ENCODE measurements at regions not wholly inside any gene's neighbourhood (a gene's known extent, or its start where the extent isn't known, plus 50 kb on each side); places are given as distances from the start of the nearest gene placed in this dataset.

DNA sequence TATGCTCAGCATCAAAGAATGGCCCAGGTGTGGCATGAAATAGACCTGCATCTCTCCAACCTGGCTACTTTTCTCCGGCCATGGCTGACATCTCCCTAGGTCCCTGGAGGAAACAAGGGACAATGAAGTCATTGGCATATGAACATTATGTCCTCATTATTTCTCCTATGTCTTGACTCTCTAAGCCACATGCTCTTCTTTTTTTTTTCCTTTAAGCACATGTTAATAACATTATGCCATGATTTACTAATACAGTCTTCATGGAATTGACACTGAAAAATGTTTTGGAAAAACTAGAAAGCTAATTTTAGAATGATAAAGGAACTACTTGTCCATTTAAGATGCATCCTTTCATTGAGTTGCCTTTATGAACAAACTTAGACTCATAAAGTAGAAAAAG lies 628.9 kb downstream of the TNS3 start:
- DNase-seq (ENCODE audit: low spot score in 2 of 2) (no peak), FAIRE-seq (no peak)

DNA sequence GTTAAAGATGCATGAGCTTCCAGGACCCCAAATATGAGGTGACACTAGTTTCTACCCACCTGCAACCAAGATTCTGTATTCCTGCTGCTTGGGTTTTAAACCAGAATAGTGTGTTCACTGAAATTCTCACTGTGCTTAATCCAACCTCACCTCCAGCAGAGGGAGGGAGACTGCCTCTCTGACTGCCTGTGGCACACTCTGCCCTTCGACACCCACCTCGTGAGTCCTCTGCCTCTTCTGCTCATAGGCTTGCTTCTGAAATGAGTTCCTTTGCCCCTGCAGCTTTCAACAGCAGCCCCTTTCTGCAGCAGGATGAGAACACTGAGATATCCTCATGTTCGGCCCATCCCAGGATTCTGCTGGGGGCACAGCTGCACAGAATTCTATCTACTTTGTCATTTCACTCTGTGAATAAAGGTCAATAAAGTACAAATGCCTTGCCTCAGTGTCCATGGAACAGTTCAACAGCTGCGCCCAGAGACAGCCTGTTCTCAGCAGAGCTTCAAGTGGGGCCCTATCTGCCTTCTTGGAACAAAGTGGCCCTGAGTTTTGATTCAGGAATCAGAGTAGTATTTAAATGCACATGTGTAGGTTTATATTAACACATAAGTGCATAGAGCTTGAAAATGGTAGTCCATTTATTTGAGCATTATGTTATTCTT lies 632.5 kb downstream of the TNS3 start:
- FAIRE-seq: no peak
- no peak for DNase-seq (ENCODE audit: low spot score in 2 of 2)

DNA sequence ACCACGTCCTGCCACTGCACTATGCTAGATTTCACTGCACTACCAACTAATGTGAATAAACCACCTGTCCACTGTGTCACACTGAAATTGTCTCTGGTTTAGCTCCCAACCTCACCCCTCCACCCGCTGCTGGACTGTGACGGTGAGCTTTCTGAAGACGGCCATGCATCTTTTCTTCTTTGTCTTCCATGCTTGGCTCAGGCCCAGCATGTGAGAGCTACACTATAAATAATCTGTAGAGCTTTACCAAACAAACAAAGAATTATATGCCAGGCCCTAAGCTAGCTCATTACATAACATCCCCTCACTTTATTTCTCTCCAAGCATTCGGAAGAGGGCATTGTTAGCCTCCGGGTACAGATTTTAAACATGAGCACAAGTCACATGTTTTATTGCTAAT lies 633.2 kb downstream of the TNS3 start:
- DNase-seq (ENCODE audit: low spot score in 2 of 2) (no peak), FAIRE-seq (no peak)

DNA sequence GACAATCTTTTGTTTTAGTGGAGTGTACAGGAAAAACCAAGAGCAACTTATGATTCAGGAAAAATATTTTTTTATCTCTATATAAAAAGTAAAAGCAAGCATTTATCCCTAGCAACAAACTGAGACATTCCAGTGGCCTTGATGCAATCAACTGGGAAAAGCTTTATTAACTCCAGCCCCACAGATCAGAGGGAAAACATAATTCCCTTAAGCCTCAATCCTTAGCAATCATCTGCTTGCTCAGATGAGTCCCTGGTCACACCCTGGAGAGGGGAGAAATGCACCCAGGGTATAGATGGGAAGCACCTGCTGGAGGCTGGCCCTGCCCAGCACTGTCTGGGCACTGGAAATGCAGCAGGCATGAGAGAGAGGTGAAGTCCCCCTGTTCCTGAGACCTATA lies 636.6 kb downstream of the TNS3 start:
- FAIRE-seq: no peak

DNA sequence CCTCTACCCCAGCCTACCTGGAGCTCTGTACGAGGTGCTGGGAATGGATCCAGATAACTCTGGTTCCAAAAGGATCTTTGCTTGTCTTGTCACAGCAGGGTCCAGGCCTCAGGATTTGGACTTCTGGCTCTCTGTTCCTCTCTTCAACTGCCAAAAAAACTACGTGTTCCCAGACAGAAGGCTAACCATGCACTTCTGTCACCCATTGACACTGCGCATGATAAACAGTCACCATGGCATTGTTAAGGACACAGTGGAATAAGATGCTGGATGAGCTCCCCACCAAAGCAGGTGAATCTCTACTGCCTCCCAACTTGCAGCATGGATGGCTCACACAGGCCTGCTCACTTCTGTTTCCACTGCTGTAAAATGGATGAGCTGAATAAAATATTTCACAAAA lies 637.9 kb downstream of the TNS3 start:
- no peak for DNase-seq (ENCODE audit: low spot score in 2 of 2)

More for the DNA sequence above, 636.6 kb downstream of the TNS3 start:
- no peak for DNase-seq (ENCODE audit: low spot score in 2 of 2)

DNA sequence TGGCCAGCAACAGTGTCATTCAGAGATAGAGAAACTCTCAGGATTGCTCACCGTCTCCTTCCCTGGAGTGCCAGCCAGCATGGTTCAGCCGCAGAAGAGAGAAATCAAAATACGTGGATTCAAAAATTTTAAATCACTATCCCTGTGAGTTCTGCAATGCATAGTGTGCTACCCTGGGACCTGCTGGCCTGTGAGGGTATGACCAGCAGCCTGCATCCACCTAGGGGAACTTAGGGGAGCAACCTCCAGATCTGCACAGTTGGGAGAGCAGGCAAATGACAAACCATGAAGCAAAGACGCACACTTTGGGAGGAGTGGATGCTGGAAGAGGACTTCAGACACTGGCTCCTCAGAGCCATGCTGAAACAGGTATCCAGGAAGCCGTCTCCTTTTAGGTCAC lies 639.3 kb downstream of the TNS3 start:
- DNase-seq (ENCODE audit: low spot score in 2 of 2) (no peak), FAIRE-seq (no peak)

More for the DNA sequence above, 637.9 kb downstream of the TNS3 start:
- FAIRE-seq: no peak

DNA sequence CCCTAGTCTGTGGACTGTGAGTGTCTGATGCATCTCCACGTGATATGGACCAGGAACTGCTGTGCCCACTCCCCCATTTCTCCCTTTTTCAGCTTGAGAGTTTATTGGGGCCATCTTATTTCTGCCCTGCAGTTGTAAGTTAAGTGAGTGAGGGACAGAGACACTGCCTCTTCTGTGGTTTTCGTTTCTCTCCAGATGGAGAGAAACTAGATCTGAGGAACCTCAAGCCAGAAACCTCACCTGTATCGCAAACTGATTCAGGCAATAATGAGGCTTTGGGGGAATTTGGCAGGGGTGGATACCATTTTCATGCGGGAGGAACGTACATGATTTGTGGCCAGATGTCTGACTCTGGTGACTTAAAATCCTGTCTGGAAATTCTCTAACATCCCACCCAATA lies 641.7 kb downstream of the TNS3 start:
- FAIRE-seq (no peak), DNase-seq (ENCODE audit: low spot score in 2 of 2) (no peak)

DNA sequence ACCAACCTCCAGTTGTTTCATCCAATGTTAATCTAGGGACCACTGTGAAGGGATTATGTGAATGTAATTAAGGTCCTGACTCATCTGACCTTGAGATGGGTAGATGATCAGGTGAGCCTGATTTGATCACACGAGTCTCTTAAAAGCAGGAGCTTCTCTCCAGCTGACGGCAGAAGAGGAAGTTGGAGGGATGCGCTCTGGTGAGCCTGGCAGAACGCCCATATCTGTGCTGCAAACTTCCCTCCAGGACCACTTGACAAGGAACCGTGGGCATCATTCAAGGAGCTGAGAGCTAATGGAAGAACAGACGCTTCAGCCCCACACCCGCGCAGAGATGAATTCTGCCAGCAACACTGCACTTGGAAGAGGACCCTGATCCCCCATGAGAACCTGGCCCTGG lies 642.4 kb downstream of the TNS3 start:
- DNase-seq (ENCODE audit: low spot score in 2 of 2): no peak
- FAIRE-seq: no peak

DNA sequence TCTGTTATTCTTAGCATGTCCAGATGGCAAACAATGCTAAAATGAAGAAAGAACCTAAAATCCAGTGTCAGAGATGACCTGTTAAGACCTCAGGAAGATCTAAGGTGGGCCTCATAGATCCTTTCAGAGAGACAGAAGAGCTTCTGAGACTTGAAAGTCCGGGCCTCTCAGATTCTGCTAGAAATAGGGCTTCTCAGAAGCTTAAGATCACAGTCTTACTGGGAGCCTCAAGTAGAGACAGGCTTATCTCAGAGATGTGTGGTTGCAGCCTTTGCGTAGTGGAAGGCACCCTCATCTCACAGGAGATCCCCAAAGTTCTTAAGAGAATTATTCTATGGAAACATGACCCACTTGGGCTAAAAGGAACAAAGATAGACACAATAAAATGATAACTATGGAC lies 642.8 kb downstream of the TNS3 start:
- no peak for DNase-seq (ENCODE audit: low spot score in 2 of 2)
- no peak for FAIRE-seq

DNA sequence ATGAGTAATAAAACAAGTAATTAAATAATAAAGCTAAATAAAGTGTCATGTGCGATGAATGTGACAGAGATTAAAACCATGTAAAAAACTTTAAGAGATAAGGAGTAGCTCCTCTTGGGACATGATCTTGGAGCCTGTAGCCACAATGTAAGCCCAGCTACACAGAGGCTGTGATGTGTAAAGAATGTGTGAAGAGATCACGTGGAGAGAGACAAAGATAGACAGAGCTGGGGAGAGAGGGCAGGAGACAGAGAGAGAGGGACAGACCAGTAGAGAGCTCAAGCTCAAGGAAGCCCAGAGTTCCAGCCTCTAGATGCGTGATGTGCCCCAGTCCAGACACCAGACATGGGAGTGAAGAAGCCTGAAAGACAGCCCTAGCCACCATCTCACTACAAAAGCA lies 644.1 kb downstream of the TNS3 start:
- no peak for FAIRE-seq
- DNase-seq (ENCODE audit: low spot score in 2 of 2): no peak

DNA sequence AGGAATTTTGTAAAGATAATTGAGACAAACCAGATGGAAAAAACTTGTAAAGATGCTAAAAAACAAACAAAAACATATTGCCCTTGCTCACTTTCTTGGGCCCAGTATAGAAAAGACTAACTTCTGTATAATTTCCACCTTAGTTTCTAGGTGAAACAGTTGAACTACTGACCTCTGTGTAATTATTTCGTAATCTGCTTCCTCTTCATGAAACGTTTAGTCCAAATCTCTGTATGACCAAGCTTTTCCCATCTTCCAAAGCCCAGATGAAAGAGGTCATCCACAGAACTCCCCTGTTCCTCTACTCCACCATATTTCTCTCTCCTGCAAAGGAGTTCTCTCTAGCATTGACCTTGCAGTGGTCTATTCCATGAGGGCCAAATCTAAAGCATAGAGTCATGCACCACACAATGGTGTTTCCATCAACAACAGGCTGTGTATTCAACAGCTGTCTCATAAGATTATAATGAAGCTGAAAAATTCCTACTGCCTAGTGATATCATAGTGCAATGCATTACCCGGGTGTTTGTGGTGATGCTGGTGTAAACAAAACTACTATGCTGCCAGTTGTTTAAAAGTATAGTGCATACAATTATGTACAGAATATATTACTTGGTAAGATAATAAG lies 647.6 kb downstream of the TNS3 start:
- DNase-seq (ENCODE audit: low spot score in 2 of 2) (no peak), FAIRE-seq (no peak)

DNA sequence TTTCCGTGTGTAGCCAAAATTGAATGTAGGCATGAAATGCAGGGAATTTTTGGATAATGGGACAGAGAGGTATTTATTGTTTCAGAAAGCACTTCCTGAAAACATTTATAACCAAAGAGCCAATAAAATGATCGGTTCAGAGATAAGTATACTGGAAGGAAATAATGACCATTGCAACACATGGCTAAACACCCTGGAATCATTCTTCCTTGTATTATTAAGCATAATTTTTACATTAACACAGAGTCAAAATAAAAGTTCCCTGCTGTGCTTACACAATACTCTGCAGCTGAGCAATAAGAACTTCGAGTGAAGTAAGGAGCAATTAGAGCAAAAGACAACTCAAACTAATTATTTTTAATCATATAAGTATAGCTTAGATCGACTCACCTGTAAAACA lies 648.3 kb downstream of the TNS3 start:
- no peak for FAIRE-seq

DNA sequence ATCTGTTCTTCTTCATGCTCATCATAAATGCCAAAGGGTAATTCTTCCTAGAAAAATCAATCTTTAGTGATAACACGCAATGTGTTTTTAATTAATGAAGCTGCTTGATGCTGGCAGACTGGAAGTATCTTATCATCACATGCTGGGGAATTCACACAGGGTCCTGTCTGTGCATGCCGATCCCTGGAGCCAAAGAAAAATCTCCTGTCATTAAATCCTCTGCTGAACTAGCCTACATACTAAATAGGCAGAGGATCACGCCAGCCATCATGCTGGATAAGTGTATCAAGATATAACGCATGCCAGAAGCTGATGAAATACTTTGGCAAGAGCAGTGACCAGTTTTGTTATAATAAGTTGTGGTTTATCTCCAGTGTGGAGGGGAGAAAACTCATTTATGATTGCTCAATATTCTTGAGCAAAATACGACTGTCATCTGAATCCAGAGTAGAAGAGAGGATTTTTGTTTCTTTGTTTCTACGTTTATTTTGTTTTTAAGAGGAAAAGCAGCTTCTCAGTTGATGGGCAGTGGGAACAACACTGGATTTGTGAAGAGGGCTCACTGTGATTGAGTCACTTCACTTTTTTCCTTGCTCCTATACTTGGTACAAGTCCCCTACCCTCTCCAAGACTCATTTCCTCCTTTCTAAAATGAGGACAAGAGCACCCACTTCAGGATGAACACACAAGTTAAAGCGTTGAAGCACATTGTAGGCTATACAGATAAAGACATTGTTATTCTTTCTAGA lies 649.1 kb downstream of the TNS3 start:
- DNase-seq (ENCODE audit: low spot score in 2 of 2) (no peak), FAIRE-seq (no peak)

More for the DNA sequence above, 648.3 kb downstream of the TNS3 start:
- no peak for DNase-seq (ENCODE audit: low spot score in 2 of 2)

DNA sequence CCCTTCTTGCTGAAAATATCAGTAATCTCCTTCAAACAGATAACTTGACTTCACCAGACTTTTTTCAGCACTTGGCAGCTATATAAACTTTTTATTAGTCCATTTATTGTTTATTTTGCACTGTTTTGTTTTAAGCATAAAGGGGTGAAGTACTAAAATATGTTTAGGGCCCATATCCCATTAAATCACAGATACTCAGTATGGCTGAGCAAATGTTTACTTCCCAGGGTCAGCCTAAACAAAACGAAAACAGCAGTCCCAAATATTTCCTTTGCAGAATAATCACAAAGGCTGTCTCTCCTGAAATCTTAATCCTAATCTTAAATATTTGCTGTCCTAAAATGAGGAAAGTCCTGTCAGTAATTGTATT lies 649.6 kb downstream of the TNS3 start:
- DNase-seq (ENCODE audit: low spot score in 2 of 2) (no peak), FAIRE-seq (no peak)

DNA sequence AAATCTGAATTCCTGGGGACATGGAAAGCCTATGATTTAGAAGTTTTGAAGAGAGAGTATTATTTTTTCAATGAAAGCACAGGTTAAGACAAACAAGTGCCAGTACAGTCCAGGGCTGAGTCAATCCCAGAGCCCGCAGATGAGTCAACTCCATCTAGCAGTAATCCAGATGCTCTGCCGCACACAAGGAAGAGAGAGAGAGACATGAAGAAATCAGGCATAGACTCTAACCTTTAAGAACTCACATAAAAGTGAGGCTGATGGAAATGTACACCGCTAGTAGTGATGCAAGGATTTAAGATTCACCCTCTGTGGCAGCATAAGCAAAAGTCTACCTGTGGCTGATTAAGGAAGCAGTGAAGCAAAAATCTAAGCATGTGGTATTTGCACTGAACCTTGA lies 651.5 kb downstream of the TNS3 start:
- DNase-seq (ENCODE audit: low spot score in 2 of 2): no peak

DNA sequence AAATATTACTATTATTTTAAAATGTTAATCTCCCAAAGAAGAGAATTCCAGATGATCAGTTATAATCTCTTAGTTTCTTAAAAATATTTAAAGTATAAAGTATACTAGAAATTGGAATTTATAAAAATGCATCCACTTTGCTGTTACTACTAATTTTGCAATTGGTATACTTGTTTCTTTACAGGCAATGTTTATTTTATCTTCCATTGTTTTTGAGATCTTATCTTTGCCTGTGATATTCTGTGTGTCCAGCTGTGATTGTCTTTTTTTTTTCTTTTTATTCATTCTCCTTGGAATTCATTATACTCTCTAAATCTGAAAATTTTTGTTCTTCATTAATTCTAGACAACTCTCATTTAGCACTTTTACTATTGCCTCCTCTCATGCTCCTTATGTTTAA lies 652.6 kb downstream of the TNS3 start:
- no peak for FAIRE-seq
- DNase-seq (ENCODE audit: low spot score in 2 of 2): no peak

More for the DNA sequence above, 651.5 kb downstream of the TNS3 start:
- FAIRE-seq: no peak

DNA sequence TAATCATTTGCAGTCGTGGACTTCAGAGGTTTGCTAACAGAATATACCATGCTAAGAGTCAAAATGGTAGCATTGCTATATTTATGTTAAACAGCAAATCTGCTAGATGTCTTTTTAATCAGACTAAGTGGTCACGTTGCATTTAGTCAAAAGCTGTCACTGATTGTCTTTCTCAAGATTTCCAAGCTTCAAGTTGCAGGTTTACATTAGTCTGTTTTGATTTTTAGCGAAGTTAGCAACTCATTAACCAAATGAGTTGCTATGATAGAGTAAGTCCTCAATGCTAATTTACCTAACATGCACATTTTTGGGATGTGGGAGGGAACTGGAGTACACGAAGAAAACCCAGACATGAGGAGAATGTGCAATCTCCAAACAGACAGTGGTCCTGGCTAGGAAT lies 653.2 kb downstream of the TNS3 start:
- DNase-seq (ENCODE audit: low spot score in 2 of 2): no peak
- no peak for FAIRE-seq

DNA sequence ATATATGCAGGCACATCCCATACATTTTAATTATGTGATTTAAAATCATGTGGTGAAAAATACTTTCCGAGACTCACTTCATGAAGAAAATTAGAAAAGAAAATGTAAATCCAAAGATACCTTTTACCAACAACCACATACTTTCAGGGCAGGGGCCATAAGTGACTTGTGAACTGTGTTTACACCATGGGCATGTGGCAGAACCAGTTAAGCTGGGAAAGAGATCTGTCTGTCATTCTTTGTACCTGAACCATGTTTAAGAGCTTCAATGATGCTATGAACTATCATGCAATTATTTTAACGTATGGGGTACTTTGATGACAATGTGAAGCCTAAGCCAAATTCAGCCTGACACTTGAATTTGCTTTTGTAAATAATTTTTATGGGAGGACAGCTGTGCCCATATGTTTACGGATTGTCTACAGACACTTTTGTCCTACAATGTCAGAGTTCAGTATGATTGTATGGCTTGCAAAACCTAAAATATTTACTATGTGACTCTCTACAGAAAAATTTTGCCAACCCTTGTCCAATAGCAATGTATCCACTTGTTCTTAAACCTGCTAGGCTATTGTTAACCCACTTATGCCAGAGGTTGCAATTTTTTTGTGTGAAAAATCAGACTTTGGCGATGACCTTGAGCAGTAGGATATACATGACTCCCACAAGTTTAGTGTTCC lies 654.6 kb downstream of the TNS3 start:
- no peak for FAIRE-seq
- DNase-seq (ENCODE audit: low spot score in 2 of 2): no peak

DNA sequence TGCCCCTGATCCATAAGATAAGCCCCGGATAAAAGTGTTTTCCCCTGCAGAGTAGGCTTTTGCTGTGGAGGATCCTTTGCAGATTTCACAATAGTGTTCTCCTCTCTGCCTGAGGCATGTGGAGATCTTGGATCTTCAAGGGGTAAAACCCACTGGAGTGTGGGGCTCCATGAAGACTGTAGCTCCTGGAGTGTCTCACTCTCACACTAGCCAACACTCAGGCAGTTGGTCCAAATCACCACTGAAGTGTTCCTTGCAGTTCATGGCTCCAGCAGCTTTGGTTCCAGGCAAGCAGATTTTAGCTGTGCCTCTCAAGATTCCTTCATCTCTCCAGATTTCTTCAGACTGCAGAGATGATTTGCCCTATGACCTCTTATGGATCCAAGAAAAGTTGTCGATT lies 665.3 kb downstream of the TNS3 start:
- FAIRE-seq: no peak
- no peak for DNase-seq (ENCODE audit: low spot score in 2 of 2)

DNA sequence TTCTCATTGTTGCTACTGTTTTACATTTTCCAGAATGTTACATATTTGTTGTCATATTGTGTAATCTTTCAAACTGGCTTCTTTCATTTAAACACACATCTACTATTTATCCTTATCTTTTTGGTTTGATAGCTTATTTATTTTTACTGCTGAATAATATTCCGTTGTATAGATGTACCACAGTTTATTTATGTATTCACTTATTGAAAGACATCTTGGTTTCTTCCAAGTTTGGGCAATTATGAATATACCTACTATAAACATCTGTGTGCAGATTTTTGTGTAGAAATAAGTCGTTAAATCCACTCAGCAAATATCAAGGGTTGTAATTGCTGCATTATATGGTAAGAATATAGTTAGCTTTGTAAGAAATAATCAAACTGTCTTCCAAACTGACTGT lies 669.2 kb downstream of the TNS3 start:
- DNase-seq (ENCODE audit: low spot score in 2 of 2) (no peak), FAIRE-seq (no peak)

DNA sequence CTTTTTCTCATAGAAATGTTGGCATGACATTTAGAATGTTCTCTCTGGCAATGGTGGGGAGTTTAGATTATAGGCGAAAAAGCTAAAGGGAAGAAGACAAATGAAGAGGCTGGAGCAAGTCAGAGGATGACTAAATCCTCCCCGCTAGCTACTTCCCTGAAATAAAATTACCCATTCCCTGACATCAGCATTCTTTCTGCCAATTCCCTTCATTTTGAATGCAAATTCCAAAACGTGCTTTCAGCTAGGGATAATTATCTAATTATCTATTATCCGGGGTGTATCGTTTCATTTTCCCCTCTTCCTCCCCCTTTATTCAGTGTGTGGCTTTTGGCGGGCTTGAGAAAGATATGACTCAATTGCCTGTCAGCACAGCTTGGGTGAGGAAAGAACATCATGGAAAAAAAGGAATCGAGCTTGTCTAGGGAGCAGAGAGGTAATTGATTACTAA lies 672.3 kb downstream of the TNS3 start:
- no peak for FAIRE-seq
- DNase-seq (ENCODE audit: low spot score in 2 of 2): no peak

Data from frontal cortex (tissue), 3 donors.